ENCODE measurements at regions not wholly inside any gene's neighbourhood (a gene's known extent, or its start where the extent isn't known, plus 50 kb on each side); places are given as distances from the start of the nearest gene placed in this dataset.

- no peaks in the 10 kb centered on the region for H4K20me1 ChIP-seq
- H3K4me2 ChIP-seq = no peak overlapping the region
- no peak overlapping the region for H3K9ac ChIP-seq
- no peak for TF ChIP-seq Cebpa-rat (IDR thresholded peaks at IDR 0.05)
- no peaks in the 10 kb centered on the region for H3K4me1 ChIP-seq
- peaks cover 0 to 12% (median 5%) of the 10 kb centered on the region in 11 experiments; a peak in 9 of 22 replicates for H3K9me3 ChIP-seq (replicated peaks in 1 of 11)
- no peak overlapping the region for H3K4me3 ChIP-seq
- no peak overlapping the region for H3K27ac ChIP-seq
- H3K36me3 ChIP-seq = no peaks in the 10 kb centered on the region
- no peaks in the 10 kb centered on the region for H3K27me3 ChIP-seq
Observed at GRCh38 chr3:193771653-193772421, 178.8 kb downstream of the OPA1 start.

GRCh38 chr3:193772422-193772763 is 179.4 kb downstream of the OPA1 start:
- H4K20me1 ChIP-seq = no peaks in the 10 kb centered on the region
- no peak overlapping the region for H3K4me2 ChIP-seq
- no peaks in the 10 kb centered on the region for H3K27me3 ChIP-seq
- TF ChIP-seq Cebpa-rat (IDR thresholded peaks at IDR 0.05) = no peak
- H3K9ac ChIP-seq = no peak overlapping the region
- H3K4me1 ChIP-seq = no peaks in the 10 kb centered on the region
- H3K27ac ChIP-seq = no peak overlapping the region
- no peaks in the 10 kb centered on the region for H3K36me3 ChIP-seq
- no peak overlapping the region for H3K4me3 ChIP-seq
- H3K9me3 ChIP-seq (replicated peaks in 1 of 11) = peaks cover 0 to 12% (median 5%) of the 10 kb centered on the region in 11 experiments; a peak in 9 of 22 replicates

DNA sequence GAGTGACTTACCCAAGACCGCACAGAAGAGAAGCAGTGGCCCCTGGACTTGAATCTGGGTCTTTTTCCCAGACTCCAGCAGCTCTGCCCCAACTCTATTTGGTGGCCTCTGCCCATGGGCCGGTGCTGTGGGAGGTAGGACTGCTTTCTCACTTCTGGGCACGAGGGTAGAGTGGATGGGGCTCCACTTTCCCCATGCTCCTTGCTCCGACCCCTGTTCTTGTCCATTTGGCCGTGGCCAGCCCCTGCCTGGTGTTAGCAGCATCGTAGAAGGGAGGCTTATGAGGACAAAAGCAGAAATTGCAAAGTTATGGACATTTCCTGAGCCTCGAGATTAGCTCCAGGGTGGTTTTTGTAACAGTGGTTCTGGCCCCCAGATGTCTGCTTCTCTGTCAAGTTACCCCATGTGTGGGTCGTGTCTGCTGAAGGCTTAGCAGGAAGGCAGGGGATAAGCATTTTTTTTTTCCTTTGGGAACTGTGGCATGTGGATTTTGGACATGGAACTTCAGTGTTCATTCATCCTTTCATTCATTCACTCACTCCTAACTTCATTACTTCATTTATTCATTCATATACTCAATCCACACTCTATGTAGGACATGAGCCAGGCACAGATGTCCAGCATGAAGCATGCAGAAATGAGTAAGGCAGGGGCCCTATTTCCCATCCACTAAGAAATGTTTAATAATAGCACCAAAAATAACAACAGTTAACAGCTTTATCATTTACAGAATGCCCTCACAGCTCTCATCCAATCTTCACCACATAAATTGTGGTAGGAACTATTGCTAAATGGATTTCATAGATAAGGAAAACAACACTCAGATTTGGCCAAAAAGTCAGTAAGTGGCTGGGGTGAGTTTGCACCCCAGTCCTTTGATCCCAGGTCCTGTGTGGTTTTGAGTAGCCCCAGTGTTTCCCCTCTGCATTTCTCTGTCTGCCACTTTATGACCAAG is 180.5 kb downstream of the OPA1 start:
- H3K4me1 ChIP-seq = no peaks in the 10 kb centered on the region
- peaks cover 0 to 3% (median under 1%) of the 10 kb centered on the region in 11 experiments; a peak in 4 of 22 replicates for H3K27me3 ChIP-seq
- no peaks in the 10 kb centered on the region for H4K20me1 ChIP-seq
- H3K9ac ChIP-seq = no peak overlapping the region
- no peak for TF ChIP-seq Cebpa-rat (IDR thresholded peaks at IDR 0.05)
- H3K36me3 ChIP-seq = no peaks in the 10 kb centered on the region
- peaks cover 0 to 12% (median 5%) of the 10 kb centered on the region in 11 experiments; a peak in 9 of 22 replicates for H3K9me3 ChIP-seq (replicated peaks in 1 of 11)
- H3K27ac ChIP-seq = no peak overlapping the region
- H3K4me2 ChIP-seq = no peak overlapping the region
- no peak overlapping the region for H3K4me3 ChIP-seq

DNA sequence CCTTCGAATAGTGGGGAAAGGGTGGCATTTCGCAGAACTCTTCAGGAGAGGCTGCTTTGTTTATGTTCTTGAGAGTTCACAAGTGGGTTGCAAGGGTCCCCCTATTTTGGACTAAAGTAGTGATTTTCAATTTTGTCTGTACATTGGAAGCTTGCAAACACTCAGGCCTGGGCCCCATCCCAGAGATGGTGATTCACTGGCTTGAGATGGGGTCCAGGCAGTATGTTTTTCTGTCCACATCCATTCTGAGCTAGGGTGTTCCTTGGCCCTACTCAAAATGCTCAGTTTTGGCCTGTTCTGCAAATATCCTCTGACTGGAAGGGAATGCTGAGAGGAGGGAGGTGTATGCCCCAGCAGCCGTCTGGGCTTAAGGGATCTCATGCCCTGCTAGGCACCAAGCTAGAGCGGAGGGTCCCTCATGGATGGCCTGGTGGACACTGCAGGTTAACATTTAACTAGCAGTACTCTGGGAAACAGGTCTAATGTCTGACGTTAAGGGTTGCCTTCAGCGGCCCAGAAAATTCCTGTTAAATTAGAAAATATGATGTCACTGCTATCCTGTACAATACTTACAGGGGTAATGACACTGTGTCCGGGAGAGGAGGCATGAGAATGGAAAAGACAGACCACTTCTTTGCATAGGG is 181.4 kb downstream of the OPA1 start:
- H3K27ac ChIP-seq = no peak overlapping the region
- no peak overlapping the region for H3K4me3 ChIP-seq
- peaks cover 0 to 11% (median 5%) of the 10 kb centered on the region in 11 experiments; a peak in 8 of 22 replicates for H3K9me3 ChIP-seq (replicated peaks in 1 of 11)
- no peaks in the 10 kb centered on the region for H3K4me1 ChIP-seq
- no peaks in the 10 kb centered on the region for H3K36me3 ChIP-seq
- H3K27me3 ChIP-seq = peaks cover 0 to 11% (median 8%) of the 10 kb centered on the region in 11 experiments; a peak in 16 of 22 replicates
- H3K9ac ChIP-seq = no peak overlapping the region
- no peak for TF ChIP-seq Cebpa-rat (IDR thresholded peaks at IDR 0.05)
- H3K4me2 ChIP-seq = no peak overlapping the region
- no peaks in the 10 kb centered on the region for H4K20me1 ChIP-seq

- H3K4me3 ChIP-seq = no peak overlapping the region
- H3K27ac ChIP-seq = no peak overlapping the region
- H3K9ac ChIP-seq = no peak overlapping the region
- no peak overlapping the region for H3K4me2 ChIP-seq
- no peaks in the 10 kb centered on the region for H4K20me1 ChIP-seq
- H3K9me3 ChIP-seq (replicated peaks in 1 of 11) = peaks cover 0 to 10% (median 5%) of the 10 kb centered on the region in 11 experiments; a peak in 8 of 22 replicates
- no peaks in the 10 kb centered on the region for H3K36me3 ChIP-seq
- no peak for TF ChIP-seq Cebpa-rat (IDR thresholded peaks at IDR 0.05)
- H3K27me3 ChIP-seq = peaks cover 4 to 16% (median 13%) of the 10 kb centered on the region in 11 experiments; a peak in 17 of 22 replicates
- H3K4me1 ChIP-seq = no peaks in the 10 kb centered on the region
Observed at GRCh38 chr3:193774916-193775285, 181.9 kb downstream of the OPA1 start.

- no peak overlapping the region for H3K9ac ChIP-seq
- H3K36me3 ChIP-seq = no peaks in the 10 kb centered on the region
- no peak for TF ChIP-seq Cebpa-rat (IDR thresholded peaks at IDR 0.05)
- H3K9me3 ChIP-seq (replicated peaks in 1 of 11) = peaks cover 0 to 10% (median 5%) of the 10 kb centered on the region in 11 experiments; a peak in 8 of 22 replicates
- H3K4me2 ChIP-seq = no peak overlapping the region
- no peak overlapping the region for H3K4me3 ChIP-seq
- H3K27ac ChIP-seq = no peak overlapping the region
- H3K27me3 ChIP-seq = peaks cover 4 to 21% (median 17%) of the 10 kb centered on the region in 11 experiments; a peak in 17 of 22 replicates
- no peaks in the 10 kb centered on the region for H4K20me1 ChIP-seq
- H3K4me1 ChIP-seq = no peaks in the 10 kb centered on the region
Observed at GRCh38 chr3:193775421-193776077, 182.5 kb downstream of the OPA1 start.

DNA sequence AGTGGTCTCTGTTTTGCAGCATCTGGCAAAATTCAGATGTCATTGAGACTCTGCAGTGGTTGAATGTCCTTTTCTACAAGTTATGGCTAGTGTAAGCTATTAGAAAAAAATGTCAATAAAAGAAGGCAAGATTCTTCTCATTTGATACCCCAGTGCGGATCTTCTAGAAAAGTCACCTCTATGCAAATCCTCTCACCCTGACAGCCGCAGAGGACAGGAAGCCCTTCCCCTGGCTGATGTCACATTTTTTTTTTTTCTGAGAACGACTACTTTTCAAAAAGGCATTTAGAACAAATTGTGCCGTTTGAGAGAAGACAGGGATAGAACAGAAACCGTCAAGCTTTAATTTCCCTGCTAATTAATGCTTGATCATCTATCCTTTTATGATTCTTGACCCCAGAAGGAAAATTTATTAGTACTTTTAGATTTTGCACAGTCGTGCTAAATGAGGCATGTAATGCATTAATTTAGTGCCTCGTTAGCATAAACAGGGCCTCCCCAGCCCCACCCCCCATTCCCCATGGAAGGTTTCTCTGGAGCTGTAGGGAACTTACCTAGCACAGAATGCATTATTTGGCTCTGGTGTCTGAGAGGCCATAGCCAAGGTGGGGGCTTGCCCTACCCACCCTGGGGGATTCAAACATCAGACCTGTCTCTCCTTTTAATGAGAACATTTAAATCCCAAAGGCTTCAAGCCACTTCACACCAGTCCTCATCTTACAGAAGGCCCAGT is 183.8 kb downstream of the OPA1 start:
- Histone ChIP-seq H3K27ac (no peak overlapping the region), H3K27me3 (peaks cover 4 to 21% (median 17%) of the 10 kb centered on the region in 11 experiments; a peak in 17 of 22 replicates), H3K36me3 (no peaks in the 10 kb centered on the region), H3K4me2 (no peak overlapping the region), H4K20me1 (no peaks in the 10 kb centered on the region), H3K4me3 (no peak overlapping the region), H3K9ac (no peak overlapping the region), H3K9me3 (replicated peaks in 1 of 11) (peaks cover 0 to under 1% (median 0%) of the 10 kb centered on the region in 11 experiments; a peak in 1 of 22 replicates), H3K4me1 (peaks cover 0 to 3% (median 0%) of the 10 kb centered on the region in 10 experiments; a peak in 2 of 20 replicates)
- no peak for TF ChIP-seq Cebpa-rat (IDR thresholded peaks at IDR 0.05)

DNA sequence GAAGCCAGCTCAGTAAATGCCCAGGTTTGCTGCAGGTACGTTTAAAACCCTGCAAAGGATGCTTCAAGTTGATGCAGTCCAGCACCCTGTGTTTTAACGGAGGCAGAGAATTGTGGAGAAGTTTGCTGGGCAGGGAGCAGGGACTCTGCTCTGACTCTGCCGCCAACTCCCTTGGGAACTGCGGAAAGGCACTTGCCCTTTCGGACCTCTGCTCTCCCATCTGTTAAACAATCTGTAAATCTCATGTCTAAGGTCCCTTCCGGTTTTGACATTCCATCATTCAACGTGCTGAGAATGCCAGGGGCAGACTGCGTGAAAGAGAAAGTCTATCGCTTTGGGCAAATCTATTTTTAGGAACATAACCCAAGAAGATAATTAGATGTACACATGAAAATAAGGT is 184.5 kb downstream of the OPA1 start:
- no peaks in the 10 kb centered on the region; a peak in 1 of 22 replicates for H4K20me1 ChIP-seq
- H3K36me3 ChIP-seq = no peaks in the 10 kb centered on the region
- H3K9me3 ChIP-seq (replicated peaks in 1 of 11) = no peaks in the 10 kb centered on the region
- H3K4me1 ChIP-seq = peaks cover 0 to 3% (median 0%) of the 10 kb centered on the region in 10 experiments; a peak in 2 of 20 replicates
- no peak overlapping the region for H3K9ac ChIP-seq
- no peak for TF ChIP-seq Cebpa-rat (IDR thresholded peaks at IDR 0.05)
- H3K27ac ChIP-seq = no peak overlapping the region
- peaks cover 4 to 21% (median 17%) of the 10 kb centered on the region in 11 experiments; a peak in 17 of 22 replicates for H3K27me3 ChIP-seq
- H3K4me2 ChIP-seq = no peak overlapping the region
- H3K4me3 ChIP-seq = no peak overlapping the region

Data from BLaER1 treated with 17β-estradiol and CSF1 and Interleukin-3, amounts not matched to agents 10 nM and 100 nM (cell line).